H9 (cell line): ENCODE measurements at regions not wholly inside any gene's neighbourhood (a gene's known extent, or its start where the extent isn't known, plus 50 kb on each side); places are given as distances from the start of the nearest gene placed in this dataset.

Source experiments
- DNase-seq: peaks from one replicate; pipeline ENCODE4 v3.0.0-alpha.2; 2017
- H2AFZ ChIP-seq: one replicate; pipeline ENCODE4 v1.6.1; 2013; ENCODE audit warnings: mild to moderate bottlenecking, low read length, control low read depth, moderate library complexity
- H2AK5ac ChIP-seq: 2 replicates; pipeline ENCODE4 v1.6.1; 2013; ENCODE audit warnings: low read length, control low read depth, mixed read lengths; ENCODE audit not compliant: insufficient read length
- H2BK120ac ChIP-seq: one replicate; pipeline ENCODE4 v1.6.1; 2013; ENCODE audit warnings: low read depth, mild to moderate bottlenecking, low read length, control low read depth, inconsistent platforms; ENCODE audit not compliant: poor library complexity, severe bottlenecking
- H2BK12ac ChIP-seq: 2 replicates; pipeline ENCODE4 v1.6.1; 2013; ENCODE audit warnings: low read length, control low read depth, mixed read lengths, low read depth; ENCODE audit not compliant: insufficient read length
- H2BK15ac ChIP-seq: 2 replicates; pipeline ENCODE4 v1.6.1; 2013; ENCODE audit warnings: low read depth, low read length, control low read depth
- H2BK20ac ChIP-seq: one replicate; pipeline ENCODE4 v1.6.1; 2013; ENCODE audit warnings: low read depth, mild to moderate bottlenecking, low read length, control low read depth, inconsistent platforms; ENCODE audit not compliant: poor library complexity, severe bottlenecking
- H2BK5ac ChIP-seq: 2 replicates; pipeline ENCODE4 v1.6.1; 2013; ENCODE audit warnings: low read length, control low read depth, mixed read lengths; ENCODE audit not compliant: insufficient read length
- H3K14ac ChIP-seq: 2 replicates; pipeline ENCODE4 v1.6.1; 2013; ENCODE audit warnings: low read length, control low read depth; ENCODE audit not compliant: insufficient read depth
- H3K18ac ChIP-seq: 2 replicates; pipeline ENCODE4 v1.6.1; 2013; ENCODE audit warnings: low read depth, mild to moderate bottlenecking, mixed read lengths, low read length, control low read depth; ENCODE audit not compliant: insufficient read length
- H3K23ac ChIP-seq: 2 replicates; pipeline ENCODE4 v1.6.1; 2013; ENCODE audit warnings: low read length, control low read depth, mixed read lengths, low read depth; ENCODE audit not compliant: insufficient read length
- H3K23me2 ChIP-seq: 2 replicates; pipeline ENCODE4 v1.6.1; 2013; ENCODE audit warnings: low read depth, mild to moderate bottlenecking, mixed read lengths, low read length, control low read depth; ENCODE audit not compliant: insufficient read length, poor library complexity, severe bottlenecking
- H3K27ac ChIP-seq: 2 replicates; pipeline ENCODE4 v1.5.1; 2013; ENCODE audit warnings: low read length, control low read depth, mixed read lengths, low read depth; ENCODE audit not compliant: insufficient read length
- H3K27me3 ChIP-seq: 2 replicates; pipeline ENCODE4 v1.6.1; 2013; ENCODE audit warnings: low read length, control low read depth, inconsistent platforms; ENCODE audit not compliant: insufficient read depth
- H3K4ac ChIP-seq: 2 replicates; pipeline ENCODE4 v1.6.1; 2013; ENCODE audit warnings: low read depth, mild to moderate bottlenecking, control low read depth, inconsistent platforms, low read length, moderate library complexity
- H3K4me1 ChIP-seq: 2 replicates; pipeline ENCODE4 v1.6.1; 2013; ENCODE audit warnings: low read length, control low read depth, inconsistent platforms; ENCODE audit not compliant: insufficient read depth
- H3K4me2 ChIP-seq: 2 replicates; pipeline ENCODE4 v1.6.1; 2013; ENCODE audit warnings: low read length, control low read depth, mixed read lengths; ENCODE audit not compliant: insufficient read length, insufficient read depth
- H3K56ac ChIP-seq: 2 replicates; pipeline ENCODE4 v1.6.1; 2013; ENCODE audit warnings: low read depth, mild to moderate bottlenecking, mixed read lengths, low read length, control low read depth; ENCODE audit not compliant: insufficient read length
- H3K79me1 ChIP-seq: 2 replicates; pipeline ENCODE4 v1.6.1; 2013; ENCODE audit warnings: low read depth, mild to moderate bottlenecking, moderate library complexity, low read length, control low read depth, inconsistent platforms; ENCODE audit not compliant: insufficient read depth, poor library complexity, severe bottlenecking
- H3K79me2 ChIP-seq: 2 replicates; pipeline ENCODE4 v1.6.1; 2013; ENCODE audit warnings: low read length, control low read depth, inconsistent platforms; ENCODE audit not compliant: insufficient read depth
- H3K9ac ChIP-seq: 2 replicates; pipeline ENCODE4 v1.6.1; 2013; ENCODE audit warnings: low read length, control low read depth, mixed read lengths; ENCODE audit not compliant: insufficient read length; ENCODE audit errors: extremely low read depth
- H3K9me3 ChIP-seq: one replicate; pipeline ENCODE4 v1.6.1; 2013; ENCODE audit warnings: low read depth, low read length, inconsistent platforms; ENCODE audit not compliant: control insufficient read depth
- H3T11ph ChIP-seq: one replicate; pipeline ENCODE4 v1.6.1; 2013; ENCODE audit warnings: mild to moderate bottlenecking, low read length, control low read depth, inconsistent platforms
- H4K20me1 ChIP-seq: one replicate; pipeline ENCODE4 v1.6.1; 2013; ENCODE audit not compliant: control insufficient read depth, insufficient read length, insufficient read depth
- H4K5ac ChIP-seq: 2 replicates; pipeline ENCODE4 v1.6.1; 2013; ENCODE audit warnings: low read depth, mild to moderate bottlenecking, mixed read lengths, low read length, control low read depth; ENCODE audit not compliant: insufficient read length
- H4K8ac ChIP-seq: replicated peaks from 2 replicates; pipeline ENCODE4 v1.6.1; 2013; ENCODE audit warnings: low read length, control low read depth, mixed read lengths, low read depth; ENCODE audit not compliant: insufficient read length
- H4K91ac ChIP-seq: 2 replicates; pipeline ENCODE4 v1.6.1; 2013; ENCODE audit warnings: low read depth, mild to moderate bottlenecking, moderate library complexity, mixed read lengths, low read length, control low read depth; ENCODE audit not compliant: insufficient read length
- H3K27ac Mint-ChIP-seq, 3 experiments: 2 replicates in 2 of 3; 3 replicates in 1 of 3; pipeline ENCODE4 v1.8.0; 2020 to 2021; ENCODE audit warnings: mixed read lengths in 3 of 3, mild to moderate bottlenecking in 1 of 3, moderate library complexity in 1 of 3
- H3K27me3 Mint-ChIP-seq: 2 replicates; pipeline ENCODE4 v1.8.0; 2021; ENCODE audit warnings: low read depth, mild to moderate bottlenecking, moderate library complexity, mixed read lengths
- H3K36me3 Mint-ChIP-seq, 3 experiments: 2 replicates in 2 of 3; 3 replicates in 1 of 3; pipeline ENCODE4 v1.8.0; 2020 to 2021; ENCODE audit warnings: low read depth in 3 of 3, mixed read lengths in 3 of 3; ENCODE audit not compliant: insufficient read depth in 1 of 3
- H3K4me1 Mint-ChIP-seq, 2 experiments: 2 replicates each; pipeline ENCODE4 v1.8.0; 2020; ENCODE audit warnings: mixed read lengths in 2 of 2
- H3K4me3 Mint-ChIP-seq, 2 experiments: 2 replicates in 1 of 2; 3 replicates in 1 of 2; pipeline ENCODE4 v1.8.0; 2020 to 2021; ENCODE audit warnings: mild to moderate bottlenecking in 2 of 2, mixed read lengths in 2 of 2, moderate library complexity in 1 of 2
- H3K9me3 Mint-ChIP-seq, 2 experiments: 2 replicates in 1 of 2; 3 replicates in 1 of 2; pipeline ENCODE4 v1.8.0; 2020; ENCODE audit warnings: mild to moderate bottlenecking in 2 of 2, mixed read lengths in 2 of 2, moderate library complexity in 1 of 2
- WGBS: extraction: QIAGEN DNeasy Blood & Tissue Kit; methylation state at CpG from one replicate; pipeline ENCODE4 v1.1.7; 2013; ENCODE audit warnings: missing lambda C conversion rate, low lambda C conversion rate, mixed read lengths; ENCODE audit not compliant: insufficient read length; ENCODE audit errors: extremely low coverage; 5-methylcytosine and 5-hydroxymethylcytosine counted together
- TF ChIP-seq, protein P1 (sequence below): fragments of 200-600 bp; sonication (generic); conservative IDR thresholded peaks from 3 replicates; pipeline ENCODE4 v1.8.0; 2021; ENCODE audit warnings: antibody characterized with exemption, mild to moderate bottlenecking

DNA sequence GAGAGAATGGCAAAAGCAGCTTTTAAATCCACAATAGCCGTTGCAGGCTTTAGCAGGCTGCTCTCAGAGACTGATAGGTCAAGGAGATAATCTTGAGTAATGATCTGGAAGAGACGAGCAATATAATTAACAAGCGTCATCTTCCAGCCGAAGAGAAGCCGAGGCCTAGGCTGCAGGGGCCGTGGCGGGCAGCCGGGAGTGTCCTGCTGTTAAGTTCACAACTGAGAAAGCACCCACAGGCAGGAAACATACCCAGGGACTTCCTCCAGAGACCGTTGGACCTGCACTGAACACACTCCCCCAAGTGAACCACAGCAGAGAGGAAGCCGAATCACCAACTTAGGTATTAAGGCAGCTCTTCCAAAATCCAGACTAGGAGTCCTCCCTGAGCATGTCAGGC lies 182.3 kb downstream of the IRX2 start:
- no peak overlapping the region for H3K9ac ChIP-seq
- Mint-ChIP-seq H3K27me3 (peaks cover 22% of the 10 kb centered on the region), H3K4me3 (no peak overlapping the region), H3K36me3 (no peaks in the 10 kb centered on the region), H3K27ac (no peak overlapping the region), H3K9me3 (no peaks in the 10 kb centered on the region), H3K4me1 (peaks cover 12 to 17% of the 10 kb centered on the region in 2 experiments)
- H2AK5ac ChIP-seq = no peak overlapping the region
- no peak overlapping the region for H4K91ac ChIP-seq
- H3K4me2 ChIP-seq = no peak overlapping the region
- DNase-seq = no peak
- no peaks in the 10 kb centered on the region; the same call in 1 of the 2 replicates for H3K4me1 ChIP-seq
- H3K79me2 ChIP-seq = no peaks in the 10 kb centered on the region
- H3K27me3 ChIP-seq = no peaks in the 10 kb centered on the region
- H3K23ac ChIP-seq = no peak overlapping the region
- no peak overlapping the region for H4K8ac ChIP-seq
- TF ChIP-seq, protein P1, sequence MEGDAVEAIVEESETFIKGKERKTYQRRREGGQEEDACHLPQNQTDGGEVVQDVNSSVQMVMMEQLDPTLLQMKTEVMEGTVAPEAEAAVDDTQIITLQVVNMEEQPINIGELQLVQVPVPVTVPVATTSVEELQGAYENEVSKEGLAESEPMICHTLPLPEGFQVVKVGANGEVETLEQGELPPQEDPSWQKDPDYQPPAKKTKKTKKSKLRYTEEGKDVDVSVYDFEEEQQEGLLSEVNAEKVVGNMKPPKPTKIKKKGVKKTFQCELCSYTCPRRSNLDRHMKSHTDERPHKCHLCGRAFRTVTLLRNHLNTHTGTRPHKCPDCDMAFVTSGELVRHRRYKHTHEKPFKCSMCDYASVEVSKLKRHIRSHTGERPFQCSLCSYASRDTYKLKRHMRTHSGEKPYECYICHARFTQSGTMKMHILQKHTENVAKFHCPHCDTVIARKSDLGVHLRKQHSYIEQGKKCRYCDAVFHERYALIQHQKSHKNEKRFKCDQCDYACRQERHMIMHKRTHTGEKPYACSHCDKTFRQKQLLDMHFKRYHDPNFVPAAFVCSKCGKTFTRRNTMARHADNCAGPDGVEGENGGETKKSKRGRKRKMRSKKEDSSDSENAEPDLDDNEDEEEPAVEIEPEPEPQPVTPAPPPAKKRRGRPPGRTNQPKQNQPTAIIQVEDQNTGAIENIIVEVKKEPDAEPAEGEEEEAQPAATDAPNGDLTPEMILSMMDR = no peak
- no peak overlapping the region for H4K5ac ChIP-seq
- H3K79me1 ChIP-seq = no peaks in the 10 kb centered on the region
- no peak overlapping the region for H3K56ac ChIP-seq
- H4K20me1 ChIP-seq = no peaks in the 10 kb centered on the region
- H3K9me3 ChIP-seq = no peaks in the 10 kb centered on the region
- no peak overlapping the region for H3K14ac ChIP-seq
- H3K27ac ChIP-seq = no peak overlapping the region
- H2BK20ac ChIP-seq = no peak overlapping the region
- H2AFZ ChIP-seq = no peak overlapping the region
- H3K23me2 ChIP-seq = no peaks in the 10 kb centered on the region
- WGBS = no CpG with 5 or more reads among the region's 10 CpGs
- H3K18ac ChIP-seq = no peak overlapping the region
- H2BK5ac ChIP-seq = no peak overlapping the region
- no peak overlapping the region for H2BK15ac ChIP-seq
- no peak overlapping the region for H3K4ac ChIP-seq
- no peak overlapping the region for H2BK12ac ChIP-seq
- H3T11ph ChIP-seq = no peak overlapping the region
- no peak overlapping the region for H2BK120ac ChIP-seq
